OCI-LY3 (cell line): ENCODE measurements at regions not wholly inside any gene's neighbourhood (a gene's known extent, or its start where the extent isn't known, plus 50 kb on each side); places are given as distances from the start of the nearest gene placed in this dataset.

Source experiments
- H2AFZ ChIP-seq: fragments of 200-600, 300-600 bp; shearing (Covaris generic); 2 replicates; pipeline ENCODE4 v1.6.0; 2014; ENCODE audit warnings: antibody characterized with exemption, low read depth, low read length
- H3K27ac ChIP-seq: fragments of 200-600, 300-600 bp; sonication (generic); 2 replicates; pipeline ENCODE4 v1.5.1; 2014; ENCODE audit warnings: mild to moderate bottlenecking, low read length, moderate library complexity, mixed read lengths
- H3K27me3 ChIP-seq: fragments of 200-600, 300-600 bp; sonication (generic); 2 replicates; pipeline ENCODE4 v1.6.1; 2014; ENCODE audit warnings: low read depth, low read length, mixed read lengths
- H3K36me3 ChIP-seq: fragments of 200-600, 300-600 bp; sonication (generic); replicated peaks from 2 replicates; pipeline ENCODE3; 2014; ENCODE audit warnings: low read depth, low read length, mixed read lengths
- H3K4me1 ChIP-seq: fragments of 300-600, 200-600 bp; sonication (generic); 2 replicates; pipeline ENCODE4 v1.6.1; 2014; ENCODE audit warnings: low read length, mixed read lengths
- H3K4me2 ChIP-seq: fragments of 200-600, 300-600 bp; sonication (generic); 2 replicates; pipeline ENCODE4 v1.6.1; 2014; ENCODE audit warnings: low read length, mixed read lengths
- H3K4me3 ChIP-seq: fragments of 300-600, 200-600 bp; sonication (generic); 2 replicates; pipeline ENCODE4 v1.5.1; 2014; ENCODE audit warnings: antibody characterized with exemption, mild to moderate bottlenecking, low read length, moderate library complexity
- H3K79me2 ChIP-seq: fragments of 300-600, 200-600 bp; shearing (Covaris generic); 2 replicates; pipeline ENCODE4 v1.6.1; 2014; ENCODE audit warnings: mild to moderate bottlenecking, low read length, mixed read lengths
- H3K9ac ChIP-seq: fragments of 300-600, 200-600 bp; shearing (Covaris generic); 2 replicates; pipeline ENCODE4 v1.6.0; 2014; ENCODE audit warnings: mild to moderate bottlenecking, low read length, moderate library complexity
- H3K9me3 ChIP-seq: fragments of 200-600, 300-600 bp; shearing (Covaris generic); 2 replicates; pipeline ENCODE4 v1.6.1; 2014; ENCODE audit warnings: low read length, mixed read lengths; ENCODE audit not compliant: insufficient read depth
- H4K20me1 ChIP-seq: fragments of 200-600, 300-600 bp; sonication (generic); 2 replicates; pipeline ENCODE4 v1.6.1; 2016; ENCODE audit warnings: low read length, mixed read lengths; ENCODE audit not compliant: insufficient read depth
- CTCF ChIP-seq: fragments of 200-600, 300-600 bp; sonication (generic); IDR thresholded peaks from 2 replicates; pipeline ENCODE4 v1.5.1; 2014; ENCODE audit warnings: antibody characterized with exemption, low read length, low read depth
- EZH2phosphoT487 ChIP-seq: fragments of 200-600 bp; shearing (Covaris generic); IDR thresholded peaks from 2 replicates; pipeline ENCODE4 v1.6.1; 2018; ENCODE audit warnings: antibody characterized with exemption, mixed run types, low read depth

DNA sequence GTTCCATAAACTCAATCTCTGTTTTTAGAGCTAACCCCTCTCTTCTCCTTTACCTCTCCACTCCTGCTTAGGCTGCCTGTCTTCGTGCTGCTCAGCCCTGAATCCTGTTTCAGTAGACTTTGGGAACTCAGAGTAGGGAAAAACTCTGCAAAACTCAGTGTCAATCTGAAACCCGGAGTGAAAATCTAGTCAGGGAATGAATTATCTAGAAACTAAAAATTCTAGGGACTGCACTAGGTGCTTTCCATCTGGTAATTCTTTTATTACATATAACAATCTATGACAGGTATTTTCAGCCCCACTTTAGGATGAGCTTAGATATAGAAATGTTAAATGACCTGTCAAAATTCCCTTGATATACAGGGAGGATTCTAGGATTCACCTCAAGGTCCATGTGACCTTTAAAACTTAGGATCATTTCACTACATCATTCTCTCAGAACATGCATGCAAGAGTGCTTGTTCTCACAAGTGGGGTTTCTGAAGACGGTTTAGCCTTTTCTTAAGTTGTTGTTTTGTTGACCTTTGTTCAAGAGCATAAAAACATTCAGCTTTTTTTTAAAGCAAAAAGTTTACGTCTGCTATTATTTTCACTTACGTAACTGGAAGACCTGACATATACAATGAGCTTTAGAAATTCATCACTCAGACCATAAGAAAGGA, 108.2 kb upstream of the MBNL1 start:
- Histone ChIP-seq H3K9ac (peak overlapping the region; percentile 33; the same call in 1 of the 2 replicates), H3K4me3 (peak overlapping the region; percentile 34), H3K4me2 (peak overlapping the region; percentile 73), H3K9me3 (no peaks in the 10 kb centered on the region; the same call in 1 of the 2 replicates), H3K27me3 (no peaks in the 10 kb centered on the region), H3K79me2 (no peaks in the 10 kb centered on the region), H3K36me3 (no peaks in the 10 kb centered on the region), H3K27ac (peak overlapping the region; percentile 40; the same call in 1 of the 2 replicates), H4K20me1 (no peaks in the 10 kb centered on the region), H2AFZ (peak overlapping the region; percentile 66), H3K4me1 (peaks cover 42% of the 10 kb centered on the region)
- TF ChIP-seq EZH2phosphoT487 (no peak), CTCF (no peak)

GRCh38 chr3:152172460-152172859, 96.3 kb upstream of the MBNL1 start:
- no peak overlapping the region for H3K9ac ChIP-seq
- no peaks in the 10 kb centered on the region for H4K20me1 ChIP-seq
- H3K27ac ChIP-seq, result no peak overlapping the region
- H3K4me3 ChIP-seq, result no peak overlapping the region
- no peaks in the 10 kb centered on the region for H3K27me3 ChIP-seq
- no peak overlapping the region for H3K4me2 ChIP-seq
- peaks cover 3% of the 10 kb centered on the region for H3K36me3 ChIP-seq
- TF ChIP-seq EZH2phosphoT487 (no peak), CTCF (no peak)
- no peaks in the 10 kb centered on the region; the same call in 1 of the 2 replicates for H3K9me3 ChIP-seq
- no peak overlapping the region for H2AFZ ChIP-seq
- H3K79me2 ChIP-seq, result no peaks in the 10 kb centered on the region
- H3K4me1 ChIP-seq, result peaks cover 19% of the 10 kb centered on the region

GRCh38 chr3:152173627-152174026, 95.1 kb upstream of the MBNL1 start:
- Histone ChIP-seq H3K27ac (no peak overlapping the region), H3K9ac (no peak overlapping the region), H2AFZ (no peak overlapping the region), H3K4me2 (no peak overlapping the region), H3K79me2 (no peaks in the 10 kb centered on the region), H4K20me1 (no peaks in the 10 kb centered on the region), H3K27me3 (no peaks in the 10 kb centered on the region), H3K9me3 (no peaks in the 10 kb centered on the region; the same call in 1 of the 2 replicates), H3K4me1 (peaks cover 31% of the 10 kb centered on the region), H3K36me3 (peaks cover 3% of the 10 kb centered on the region), H3K4me3 (no peak overlapping the region)
- TF ChIP-seq EZH2phosphoT487, result no peak
- no peak for TF ChIP-seq CTCF

DNA sequence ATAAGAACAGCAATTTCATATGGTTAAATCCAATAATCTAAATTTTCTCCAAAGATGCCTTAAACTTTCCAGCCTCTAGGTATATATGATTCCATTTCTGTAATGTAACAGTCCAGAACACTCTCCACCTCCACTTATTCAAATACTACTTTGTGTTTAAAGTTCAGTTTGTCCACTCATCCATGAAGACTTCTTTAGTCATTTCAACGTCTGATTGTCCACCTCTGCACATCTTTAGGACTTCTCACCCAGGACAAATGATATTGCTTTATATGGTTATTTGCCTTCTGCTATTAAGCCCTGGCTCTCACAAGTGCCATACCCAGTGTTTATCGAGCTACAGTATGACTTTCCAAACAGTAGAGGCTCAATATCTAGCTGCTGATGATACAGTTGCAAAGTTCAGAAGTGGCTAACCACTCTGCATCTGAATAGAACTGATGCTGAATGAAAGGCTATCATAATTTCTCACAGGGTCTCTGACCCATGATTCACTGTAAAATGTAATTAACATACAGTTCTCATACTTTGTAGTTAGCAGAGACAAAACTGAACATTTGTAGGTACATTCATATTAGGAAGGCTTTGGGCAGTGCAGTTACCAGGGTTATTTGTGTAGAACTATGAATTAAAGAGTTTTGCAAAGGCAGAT, 93.7 kb upstream of the MBNL1 start:
- Histone ChIP-seq H3K27me3 (no peaks in the 10 kb centered on the region), H3K9me3 (no peaks in the 10 kb centered on the region; the same call in 1 of the 2 replicates), H3K79me2 (no peaks in the 10 kb centered on the region), H3K36me3 (peaks cover 3% of the 10 kb centered on the region), H3K4me1 (peaks cover 43% of the 10 kb centered on the region), H2AFZ (no peak overlapping the region), H3K27ac (no peak overlapping the region), H4K20me1 (no peaks in the 10 kb centered on the region), H3K4me3 (no peak overlapping the region), H3K4me2 (no peak overlapping the region), H3K9ac (no peak overlapping the region)
- TF ChIP-seq EZH2phosphoT487 (no peak), CTCF (no peak)
